ENCODE measurements at regions not wholly inside any gene's neighbourhood (a gene's known extent, or its start where the extent isn't known, plus 50 kb on each side); places are given as distances from the start of the nearest gene placed in this dataset.

DNA sequence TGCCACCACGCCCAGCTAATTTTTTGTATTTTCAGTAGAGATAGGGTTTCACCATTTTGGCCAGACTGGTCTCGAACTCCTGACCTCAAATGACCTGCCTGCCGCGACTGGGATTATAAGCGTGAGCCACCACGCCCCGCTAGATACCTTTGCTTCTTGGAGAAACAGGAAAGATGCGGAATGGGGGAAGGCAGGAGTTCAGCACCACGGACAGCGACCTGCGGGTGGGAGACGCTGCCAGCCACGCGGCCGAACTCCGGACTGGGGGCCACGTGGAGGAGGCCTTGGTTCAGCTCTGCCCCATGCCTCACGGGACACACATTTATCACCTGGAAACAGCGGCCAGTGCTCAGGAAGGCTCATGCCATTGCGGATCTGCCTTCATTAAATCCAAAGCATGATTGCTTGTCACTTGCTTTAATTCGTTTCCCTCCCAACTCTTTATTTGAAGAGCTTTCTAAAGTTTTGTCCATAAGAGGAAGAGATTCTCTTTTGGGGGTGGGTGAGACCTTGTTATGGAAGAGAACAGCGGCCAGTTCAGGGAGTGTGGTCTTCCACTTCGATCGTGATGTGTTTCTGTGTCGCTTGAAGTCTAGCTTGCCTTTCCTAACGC is 219.9 kb downstream of the ENGASE start:
- TF ChIP-seq, protein P1, sequence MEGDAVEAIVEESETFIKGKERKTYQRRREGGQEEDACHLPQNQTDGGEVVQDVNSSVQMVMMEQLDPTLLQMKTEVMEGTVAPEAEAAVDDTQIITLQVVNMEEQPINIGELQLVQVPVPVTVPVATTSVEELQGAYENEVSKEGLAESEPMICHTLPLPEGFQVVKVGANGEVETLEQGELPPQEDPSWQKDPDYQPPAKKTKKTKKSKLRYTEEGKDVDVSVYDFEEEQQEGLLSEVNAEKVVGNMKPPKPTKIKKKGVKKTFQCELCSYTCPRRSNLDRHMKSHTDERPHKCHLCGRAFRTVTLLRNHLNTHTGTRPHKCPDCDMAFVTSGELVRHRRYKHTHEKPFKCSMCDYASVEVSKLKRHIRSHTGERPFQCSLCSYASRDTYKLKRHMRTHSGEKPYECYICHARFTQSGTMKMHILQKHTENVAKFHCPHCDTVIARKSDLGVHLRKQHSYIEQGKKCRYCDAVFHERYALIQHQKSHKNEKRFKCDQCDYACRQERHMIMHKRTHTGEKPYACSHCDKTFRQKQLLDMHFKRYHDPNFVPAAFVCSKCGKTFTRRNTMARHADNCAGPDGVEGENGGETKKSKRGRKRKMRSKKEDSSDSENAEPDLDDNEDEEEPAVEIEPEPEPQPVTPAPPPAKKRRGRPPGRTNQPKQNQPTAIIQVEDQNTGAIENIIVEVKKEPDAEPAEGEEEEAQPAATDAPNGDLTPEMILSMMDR (IDR thresholded peaks at IDR 0.05), result no peak
- TF ChIP-seq POLR2A (IDR thresholded peaks at IDR 0.05), result no peak
